Thoracic aorta (tissue), 2 donors: ENCODE measurements at regions not wholly inside any gene's neighbourhood (a gene's known extent, or its start where the extent isn't known, plus 50 kb on each side); places are given as distances from the start of the nearest gene placed in this dataset.

Source experiments
- ATAC-seq: fragments of 150-250 bp; one replicate; pipeline ENCODE4 v1.8.0; 2017; ENCODE audit warnings: low read depth; ENCODE audit not compliant: insufficient number of reproducible peaks, low FRiP score
- DNase-seq: peaks from one replicate; pipeline ENCODE4 v3.0.0-alpha.2; 2020; ENCODE audit warnings: low spot score
- H3K27ac ChIP-seq, 2 donors: fragments of 200-600 bp; sonication (generic); 1 replicate in 1 of 2; 2 replicates in 1 of 2; pipeline ENCODE4 v1.5.1; 2016; ENCODE audit warnings: mild to moderate bottlenecking in 2 of 2, moderate library complexity in 2 of 2
- H3K27me3 ChIP-seq: fragments of 200-600 bp; sonication (generic); replicated peaks from 2 replicates; pipeline ENCODE4 v1.6.0; 2016; ENCODE audit warnings: mild to moderate bottlenecking; ENCODE audit not compliant: insufficient read depth
- H3K36me3 ChIP-seq: fragments of 200-600 bp; sonication (generic); one replicate; pipeline ENCODE4 v1.5.1; 2016
- H3K4me1 ChIP-seq, 2 donors: fragments of 200-600 bp; sonication (generic); 1 replicate in 1 of 2; 2 replicates in 1 of 2; pipeline versions ENCODE4 v1.5.1 to v1.6.0; 2016; ENCODE audit warnings: low read depth in 2 of 2, mild to moderate bottlenecking in 1 of 2; ENCODE audit not compliant: control insufficient read depth in 1 of 2
- H3K4me3 ChIP-seq: fragments of 200-600 bp; sonication (generic); 2 replicates; pipeline ENCODE4 v1.5.1; 2016; ENCODE audit warnings: mild to moderate bottlenecking
- H3K9me3 ChIP-seq: fragments of 200-600 bp; sonication (generic); 2 replicates; pipeline ENCODE4 v1.5.1; 2016
- CTCF ChIP-seq: fragments of 200-600 bp; sonication (generic); IDR thresholded peaks from one replicate; pipeline ENCODE4 v1.5.1; 2019; ENCODE audit warnings: antibody characterized with exemption

DNA sequence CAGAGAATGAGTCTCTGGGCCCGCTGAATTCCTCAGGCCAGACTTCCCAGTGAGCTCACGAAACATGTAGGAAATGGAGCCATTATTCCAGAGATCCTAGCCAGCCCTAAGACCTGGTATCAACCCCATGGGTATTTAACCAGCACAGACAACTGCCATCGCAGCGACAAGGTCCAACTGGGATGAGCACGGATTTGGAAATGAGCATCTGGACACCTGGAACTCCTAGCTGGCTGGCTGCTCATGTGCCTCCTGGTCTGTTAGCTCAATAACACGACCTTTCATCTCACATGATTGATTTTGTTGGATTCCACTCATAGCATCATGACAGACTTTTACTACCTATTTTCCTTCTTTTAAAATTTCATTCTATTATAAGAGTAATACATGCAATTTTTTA lies 51.0 kb downstream of the POU3F3 start:
- no peak for DNase-seq
- H3K4me1 ChIP-seq: no peaks in the 10 kb centered on the region
- no peaks in the 10 kb centered on the region for H3K36me3 ChIP-seq
- no peaks in the 10 kb centered on the region for H3K27me3 ChIP-seq
- no peaks in the 10 kb centered on the region for H3K9me3 ChIP-seq
- TF ChIP-seq CTCF: no peak
- H3K4me3 ChIP-seq: no peak overlapping the region
- no peak overlapping the region for H3K27ac ChIP-seq
- ATAC-seq: no peak

DNA sequence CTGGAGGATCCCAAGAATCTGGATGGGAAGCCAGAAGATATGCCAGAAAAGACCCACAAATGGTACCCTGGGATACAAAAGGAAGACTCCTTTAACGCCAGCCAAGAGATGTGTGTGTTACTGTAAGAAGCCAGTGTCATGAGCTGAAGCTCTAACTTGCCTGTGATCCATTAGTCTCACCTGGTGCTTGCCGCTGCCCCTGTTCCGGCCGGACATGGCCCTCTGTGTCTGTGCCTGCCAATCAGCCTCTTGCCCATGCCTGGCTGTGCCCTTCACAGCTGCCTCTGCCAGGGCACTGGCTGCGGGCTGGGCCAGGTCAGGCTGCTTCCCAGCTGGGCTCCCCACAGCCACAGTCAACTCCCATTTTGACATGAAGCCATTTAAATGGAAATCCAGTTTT lies 55.4 kb downstream of the POU3F3 start:
- H3K9me3 ChIP-seq: no peaks in the 10 kb centered on the region
- ATAC-seq: no peak
- H3K4me3 ChIP-seq: no peak overlapping the region
- no peak overlapping the region for H3K27ac ChIP-seq
- no peaks in the 10 kb centered on the region for H3K4me1 ChIP-seq
- no peak for TF ChIP-seq CTCF
- no peak for DNase-seq
- H3K27me3 ChIP-seq: no peaks in the 10 kb centered on the region
- H3K36me3 ChIP-seq: no peaks in the 10 kb centered on the region

- no peak for ATAC-seq
- H3K4me1 ChIP-seq: no peaks in the 10 kb centered on the region
- H3K36me3 ChIP-seq: no peaks in the 10 kb centered on the region
- H3K27me3 ChIP-seq: no peaks in the 10 kb centered on the region
- TF ChIP-seq CTCF: no peak
- H3K27ac ChIP-seq: no peak overlapping the region
- DNase-seq: no peak
- no peak overlapping the region for H3K4me3 ChIP-seq
- no peaks in the 10 kb centered on the region for H3K9me3 ChIP-seq
Measured at GRCh38 chr2:104914509-104914908, 60.6 kb downstream of the POU3F3 start.

- Histone ChIP-seq H3K4me1 (no peaks in the 10 kb centered on the region), H3K36me3 (no peaks in the 10 kb centered on the region), H3K27ac (no peak overlapping the region), H3K4me3 (no peak overlapping the region), H3K27me3 (no peaks in the 10 kb centered on the region), H3K9me3 (no peaks in the 10 kb centered on the region)
- no peak for ATAC-seq
- TF ChIP-seq CTCF: no peak
- no peak for DNase-seq
Measured at GRCh38 chr2:104915107-104915793, 61.3 kb downstream of the POU3F3 start.

DNA sequence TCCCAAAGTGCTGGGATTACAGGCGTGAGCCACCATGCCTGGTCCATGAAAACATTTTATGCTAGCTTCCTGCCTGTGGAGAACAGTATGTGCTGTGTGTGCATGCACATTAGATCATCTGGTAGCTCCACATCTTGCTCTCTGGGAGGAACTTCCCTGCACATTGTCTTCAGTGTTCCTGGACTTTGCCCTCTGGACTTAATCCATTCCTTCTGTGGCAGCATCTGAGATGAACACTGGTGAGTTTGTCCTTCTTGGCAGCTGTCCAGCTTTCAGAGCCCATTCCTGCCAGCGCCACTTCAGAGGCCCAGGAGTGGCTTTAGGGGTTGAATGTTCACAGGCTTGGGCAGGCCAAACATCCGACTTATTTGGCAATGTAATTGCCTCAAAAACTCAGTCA lies 65.2 kb downstream of the POU3F3 start:
- Histone ChIP-seq H3K4me1 (no peaks in the 10 kb centered on the region), H3K4me3 (no peak overlapping the region), H3K9me3 (no peaks in the 10 kb centered on the region), H3K27me3 (no peaks in the 10 kb centered on the region), H3K27ac (no peak overlapping the region), H3K36me3 (no peaks in the 10 kb centered on the region)
- no peak for TF ChIP-seq CTCF
- no peak for ATAC-seq
- no peak for DNase-seq
